ENCODE measurements at regions not wholly inside any gene's neighbourhood (a gene's known extent, or its start where the extent isn't known, plus 50 kb on each side); places are given as distances from the start of the nearest gene placed in this dataset.

DNA sequence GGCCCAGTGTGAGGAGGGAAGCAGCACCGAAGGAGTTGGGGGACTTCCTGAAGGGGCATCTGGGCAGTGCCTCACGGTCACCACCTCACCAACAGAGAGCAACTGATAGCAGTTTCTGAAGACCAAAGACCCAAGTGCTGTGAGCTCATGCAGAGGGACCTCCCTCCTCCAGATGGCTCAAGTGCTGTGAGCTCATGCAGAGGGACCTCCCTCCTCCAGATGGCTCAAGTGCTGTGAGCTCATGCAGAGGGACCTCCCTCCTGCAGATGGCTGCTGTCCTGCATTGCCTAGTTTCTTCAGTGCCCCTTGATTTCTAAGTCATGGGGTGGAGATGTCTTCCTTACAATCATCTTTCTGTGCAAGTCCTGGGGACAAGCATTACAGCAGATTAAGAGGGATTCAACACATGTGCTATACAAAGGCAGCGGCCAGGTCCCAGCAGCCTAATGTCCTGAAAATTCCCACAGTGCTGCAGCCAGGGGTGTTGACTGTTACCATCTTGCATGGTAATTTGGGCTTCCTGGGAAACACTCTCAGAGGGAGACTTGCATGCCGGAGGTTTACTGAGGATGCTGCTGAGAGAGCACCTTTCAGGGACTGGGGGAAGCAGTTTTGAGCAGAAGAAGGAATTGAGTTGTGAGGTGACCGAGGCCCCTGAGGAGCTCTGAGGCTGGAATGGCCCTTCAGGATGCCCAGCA lies 409.3 kb downstream of the GALR1 start:
- H3K9me3 ChIP-seq (ENCODE audit: insufficient read depth, low read length, severe bottlenecking) = no peaks in the 10 kb centered on the region
- H3K36me3 ChIP-seq (ENCODE audit: insufficient read depth, low read length) = no peaks in the 10 kb centered on the region
- TF ChIP-seq, protein P1, sequence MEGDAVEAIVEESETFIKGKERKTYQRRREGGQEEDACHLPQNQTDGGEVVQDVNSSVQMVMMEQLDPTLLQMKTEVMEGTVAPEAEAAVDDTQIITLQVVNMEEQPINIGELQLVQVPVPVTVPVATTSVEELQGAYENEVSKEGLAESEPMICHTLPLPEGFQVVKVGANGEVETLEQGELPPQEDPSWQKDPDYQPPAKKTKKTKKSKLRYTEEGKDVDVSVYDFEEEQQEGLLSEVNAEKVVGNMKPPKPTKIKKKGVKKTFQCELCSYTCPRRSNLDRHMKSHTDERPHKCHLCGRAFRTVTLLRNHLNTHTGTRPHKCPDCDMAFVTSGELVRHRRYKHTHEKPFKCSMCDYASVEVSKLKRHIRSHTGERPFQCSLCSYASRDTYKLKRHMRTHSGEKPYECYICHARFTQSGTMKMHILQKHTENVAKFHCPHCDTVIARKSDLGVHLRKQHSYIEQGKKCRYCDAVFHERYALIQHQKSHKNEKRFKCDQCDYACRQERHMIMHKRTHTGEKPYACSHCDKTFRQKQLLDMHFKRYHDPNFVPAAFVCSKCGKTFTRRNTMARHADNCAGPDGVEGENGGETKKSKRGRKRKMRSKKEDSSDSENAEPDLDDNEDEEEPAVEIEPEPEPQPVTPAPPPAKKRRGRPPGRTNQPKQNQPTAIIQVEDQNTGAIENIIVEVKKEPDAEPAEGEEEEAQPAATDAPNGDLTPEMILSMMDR (IDR thresholded peaks at IDR 0.05; ENCODE audit: borderline replicate concordance, extremely low read depth, low read length, poor library complexity, severe bottlenecking) = no peak
- TF ChIP-seq EZH2 (IDR thresholded peaks at IDR 0.05; ENCODE audit: borderline replicate concordance, low read depth, low read length, severe bottlenecking) = no peak
- H3K79me2 ChIP-seq (ENCODE audit: insufficient read depth, low read length) = no peaks in the 10 kb centered on the region
- H3K4me2 ChIP-seq (ENCODE audit: insufficient read depth, low read length) = no peak overlapping the region
- no peak overlapping the region for H3K27ac ChIP-seq (ENCODE audit: low read length)
- H4K20me1 ChIP-seq (ENCODE audit: insufficient read depth, low read length) = no peaks in the 10 kb centered on the region
- no peak overlapping the region for H2AFZ ChIP-seq (ENCODE audit: low read depth, low read length)
- ATAC-seq (ENCODE audit: insufficient read depth, low read depth) = no peak
- H3K27me3 ChIP-seq (ENCODE audit: insufficient read depth, low read length, poor library complexity) = no peaks in the 10 kb centered on the region
- H3K4me3 ChIP-seq (ENCODE audit: low read depth in 1 of 2, low read length in 2 of 2) = no peak overlapping the region
- DNase-seq = no peak
- H3K9ac ChIP-seq (ENCODE audit: low read depth, low read length) = no peak overlapping the region
- no peaks in the 10 kb centered on the region for H3K4me1 ChIP-seq (ENCODE audit: insufficient read depth, low read length)

- Histone ChIP-seq H3K27ac (ENCODE audit: low read length) (no peak overlapping the region), H4K20me1 (ENCODE audit: insufficient read depth, low read length) (no peaks in the 10 kb centered on the region), H2AFZ (ENCODE audit: low read depth, low read length) (no peak overlapping the region), H3K4me1 (ENCODE audit: insufficient read depth, low read length) (no peaks in the 10 kb centered on the region), H3K36me3 (ENCODE audit: insufficient read depth, low read length) (no peaks in the 10 kb centered on the region), H3K9ac (ENCODE audit: low read depth, low read length) (no peak overlapping the region), H3K27me3 (ENCODE audit: insufficient read depth, low read length, poor library complexity) (no peaks in the 10 kb centered on the region), H3K4me2 (ENCODE audit: insufficient read depth, low read length) (no peak overlapping the region), H3K4me3 (ENCODE audit: low read depth in 1 of 2, low read length in 2 of 2) (no peak overlapping the region), H3K9me3 (ENCODE audit: insufficient read depth, low read length, severe bottlenecking) (no peaks in the 10 kb centered on the region), H3K79me2 (ENCODE audit: insufficient read depth, low read length) (no peaks in the 10 kb centered on the region)
- TF ChIP-seq EZH2 (IDR thresholded peaks at IDR 0.05; ENCODE audit: borderline replicate concordance, low read depth, low read length, severe bottlenecking) = no peak
- TF ChIP-seq, protein P1 (IDR thresholded peaks at IDR 0.05; ENCODE audit: borderline replicate concordance, extremely low read depth, low read length, poor library complexity, severe bottlenecking) = no peak
- no peak for DNase-seq
- no peak for ATAC-seq (ENCODE audit: insufficient read depth, low read depth)
Measured at GRCh38 chr18:77666613-77667012, 417.0 kb downstream of the GALR1 start.

DNA sequence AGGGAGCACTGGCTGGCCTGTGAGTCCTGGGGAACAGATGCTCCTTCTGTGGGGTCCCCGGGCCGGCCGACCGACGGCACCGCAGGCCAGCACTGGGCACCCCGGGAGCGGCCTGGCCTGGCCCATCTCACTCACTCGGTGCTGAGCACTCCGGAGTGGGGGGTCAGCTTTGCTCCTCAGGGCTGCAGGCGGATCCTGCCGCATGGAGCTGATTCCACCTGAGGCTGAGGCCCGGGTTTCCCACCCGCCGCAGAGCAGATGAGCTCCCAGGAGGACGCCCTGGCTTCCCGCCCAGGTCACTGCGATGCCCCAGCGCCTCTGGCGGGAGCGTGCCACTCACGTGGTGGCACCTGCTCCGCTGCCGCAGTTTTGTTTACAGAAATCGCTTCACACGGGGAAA lies 418.6 kb downstream of the GALR1 start:
- H3K79me2 ChIP-seq (ENCODE audit: insufficient read depth, low read length) = no peaks in the 10 kb centered on the region
- no peaks in the 10 kb centered on the region for H3K36me3 ChIP-seq (ENCODE audit: insufficient read depth, low read length)
- TF ChIP-seq, protein P1 (IDR thresholded peaks at IDR 0.05; ENCODE audit: borderline replicate concordance, extremely low read depth, low read length, poor library complexity, severe bottlenecking) = no peak
- TF ChIP-seq EZH2 (IDR thresholded peaks at IDR 0.05; ENCODE audit: borderline replicate concordance, low read depth, low read length, severe bottlenecking) = no peak
- ATAC-seq (ENCODE audit: insufficient read depth, low read depth) (no peak), DNase-seq (no peak)
- H3K9me3 ChIP-seq (ENCODE audit: insufficient read depth, low read length, severe bottlenecking) = no peaks in the 10 kb centered on the region
- H3K4me2 ChIP-seq (ENCODE audit: insufficient read depth, low read length) = no peak overlapping the region
- no peak overlapping the region for H3K4me3 ChIP-seq (ENCODE audit: low read depth in 1 of 2, low read length in 2 of 2)
- H3K9ac ChIP-seq (ENCODE audit: low read depth, low read length) = no peak overlapping the region
- H3K27me3 ChIP-seq (ENCODE audit: insufficient read depth, low read length, poor library complexity) = no peaks in the 10 kb centered on the region
- H3K27ac ChIP-seq (ENCODE audit: low read length) = no peak overlapping the region
- H2AFZ ChIP-seq (ENCODE audit: low read depth, low read length) = no peak overlapping the region
- no peaks in the 10 kb centered on the region for H4K20me1 ChIP-seq (ENCODE audit: insufficient read depth, low read length)
- H3K4me1 ChIP-seq (ENCODE audit: insufficient read depth, low read length) = 0 out of 2 replicates have a peak, but pooled peaks cover 7% of the 10 kb centered on the region

Data from DND-41 (cell line).